ENCODE measurements at regions not wholly inside any gene's neighbourhood (a gene's known extent, or its start where the extent isn't known, plus 50 kb on each side); places are given as distances from the start of the nearest gene placed in this dataset.

GRCh38 chr7:55271661-55272060 is 93.5 kb upstream of the LANCL2 start:
- H3K9me3 ChIP-seq: no peaks in the 10 kb centered on the region
- H3K27ac ChIP-seq (ENCODE audit: low read depth in 2 of 2, low read length in 1 of 2): no peak overlapping the region
- H3K9me2 ChIP-seq: no peaks in the 10 kb centered on the region
- H3K9ac ChIP-seq: no peak overlapping the region
- ChIA-PET POLR2A (no interaction called here), CTCF (interaction anchor here (0.7 to 12.3 kb wide), 10 partner anchors 9 to 501 kb away, joined by 3 to 166 read pairs (median 4); no protein-coding TSS in a partner anchor)
- no peaks in the 10 kb centered on the region for H4K20me1 ChIP-seq (ENCODE audit: insufficient read depth)
- no peaks in the 10 kb centered on the region for H3K27me3 ChIP-seq (ENCODE audit: insufficient read depth)
- no peak for DNase-seq
- WGBS (ENCODE audit: low lambda C conversion rate): 73% methylated on average over 6 of the region's 7 CpGs
- no peaks in the 10 kb centered on the region; a peak in 1 of 4 replicates for H3K4me1 ChIP-seq (ENCODE audit: control insufficient read depth in 1 of 2, insufficient read depth in 2 of 2, low read depth in 1 of 2, low read length in 1 of 2)
- H3K4me2 ChIP-seq: no peak overlapping the region
- no peaks in the 10 kb centered on the region for H3F3A ChIP-seq (replicated peaks; ENCODE audit: insufficient read depth)
- H2AFZ ChIP-seq (ENCODE audit: low read depth): no peak overlapping the region
- TF ChIP-seq GABPA (IDR thresholded peaks at IDR 0.05; ENCODE audit: low read depth) (no peak), RFX5 (IDR thresholded peaks at IDR 0.05; ENCODE audit: low read length) (no peak), RAD21 (IDR thresholded peaks at IDR 0.05; ENCODE audit: low read length) (no peak)
- H3K4me3 ChIP-seq (ENCODE audit: low read depth in 2 of 2, low read length in 1 of 2): no peak overlapping the region
- H3K79me2 ChIP-seq (ENCODE audit: insufficient read depth): no peaks in the 10 kb centered on the region
- no peaks in the 10 kb centered on the region for H3K36me3 ChIP-seq (replicated peaks in 1 of 2; ENCODE audit: control insufficient read depth in 1 of 2, insufficient read depth in 2 of 2, low read length in 1 of 2)

- Histone ChIP-seq H4K20me1 (ENCODE audit: insufficient read depth) (no peaks in the 10 kb centered on the region), H3F3A (replicated peaks; ENCODE audit: insufficient read depth) (no peaks in the 10 kb centered on the region), H3K27ac (ENCODE audit: low read depth in 2 of 2, low read length in 1 of 2) (no peak overlapping the region), H3K4me2 (no peak overlapping the region), H3K4me3 (ENCODE audit: low read depth in 2 of 2, low read length in 1 of 2) (no peak overlapping the region), H2AFZ (ENCODE audit: low read depth) (no peak overlapping the region), H3K79me2 (ENCODE audit: insufficient read depth) (no peaks in the 10 kb centered on the region), H3K9me3 (no peaks in the 10 kb centered on the region), H3K4me1 (ENCODE audit: control insufficient read depth in 1 of 2, insufficient read depth in 2 of 2, low read depth in 1 of 2, low read length in 1 of 2) (no peaks in the 10 kb centered on the region; a peak in 1 of 4 replicates), H3K9me2 (no peaks in the 10 kb centered on the region), H3K27me3 (ENCODE audit: insufficient read depth) (no peaks in the 10 kb centered on the region), H3K36me3 (replicated peaks in 1 of 2; ENCODE audit: control insufficient read depth in 1 of 2, insufficient read depth in 2 of 2, low read length in 1 of 2) (no peaks in the 10 kb centered on the region), H3K9ac (no peak overlapping the region)
- no peak for DNase-seq
- TF ChIP-seq RXRA (IDR thresholded peaks at IDR 0.05; ENCODE audit: borderline replicate concordance, low read depth) (no peak), TAF1 (IDR thresholded peaks at IDR 0.05; ENCODE audit: borderline replicate concordance, low read depth, low read length) (no peak), USF1 (IDR thresholded peaks at IDR 0.05; ENCODE audit: borderline replicate concordance, low read depth) (no peak), FOXM1 (IDR thresholded peaks at IDR 0.05; ENCODE audit: low read depth) (no peak), ELF1 (IDR thresholded peaks at IDR 0.05) (no peak), POLR2AphosphoS5 (IDR thresholded peaks at IDR 0.05; ENCODE audit: low read depth, low read length) (no peak), GABPA (IDR thresholded peaks at IDR 0.05; ENCODE audit: low read depth) (no peak), GATA2 (CRISPR knock-in tag; IDR thresholded peaks at IDR 0.05) (no peak), RAD21 (IDR thresholded peaks at IDR 0.05; ENCODE audit: low read length) (no peak), SIN3A (IDR thresholded peaks at IDR 0.05; ENCODE audit: borderline replicate concordance, low read depth, low read length) (no peak), CTCF (IDR thresholded peaks at IDR 0.05) (no peak), ZBTB33 (IDR thresholded peaks at IDR 0.05; ENCODE audit: borderline replicate concordance, low read depth) (no peak), FOSL2 (IDR thresholded peaks at IDR 0.05; ENCODE audit: borderline replicate concordance, low read depth) (no peak), NRF1 (IDR thresholded peaks at IDR 0.05; ENCODE audit: low read depth, low read length) (no peak), RCOR1 (IDR thresholded peaks at IDR 0.05; ENCODE audit: low read length) (no peak), MAX (IDR thresholded peaks at IDR 0.05; ENCODE audit: low read depth) (no peak), RFX5 (IDR thresholded peaks at IDR 0.05; ENCODE audit: low read length) (no peak), USF2 (IDR thresholded peaks at IDR 0.05; ENCODE audit: borderline replicate concordance, low read depth, low read length) (no peak), REST (IDR thresholded peaks at IDR 0.05; ENCODE audit: low read depth, low read length) (no peak)
- ChIA-PET POLR2A (no interaction called here), CTCF (interaction anchor here (1.2 to 12.3 kb wide), 6 partner anchors 8 to 498 kb away, joined by 3 to 166 read pairs (median 29); no protein-coding TSS in a partner anchor)
- WGBS (ENCODE audit: low lambda C conversion rate): 38% methylated on average over 4 of the region's 4 CpGs
Measured at GRCh38 chr7:55272328-55272727, 92.8 kb upstream of the LANCL2 start.
